Mesothelial cell of epicardium (in vitro differentiated cells): ENCODE measurements at regions not wholly inside any gene's neighbourhood (a gene's known extent, or its start where the extent isn't known, plus 50 kb on each side); places are given as distances from the start of the nearest gene placed in this dataset.

Experiments used
- DNase-seq, 2 experiments: peaks; one replicate each; pipeline ENCODE4 v3.0.0; 2021; ENCODE audit warnings: low spot score in 2 of 2; ENCODE audit not compliant: unreplicated experiment in 2 of 2
- H3K27ac Mint-ChIP-seq: 2 replicates; pipeline ENCODE4 v1.8.0; 2021; ENCODE audit warnings: mixed read lengths
- H3K27me3 Mint-ChIP-seq: 2 replicates; pipeline ENCODE4 v1.8.0; 2021; ENCODE audit warnings: low read depth, mixed read lengths
- H3K36me3 Mint-ChIP-seq: 2 replicates; pipeline ENCODE4 v1.8.0; 2021; ENCODE audit warnings: mixed read lengths
- H3K4me1 Mint-ChIP-seq: 2 replicates; pipeline ENCODE4 v1.8.0; 2021; ENCODE audit warnings: mixed read lengths
- H3K4me3 Mint-ChIP-seq: 2 replicates; pipeline ENCODE4 v1.8.0; 2021; ENCODE audit warnings: mild to moderate bottlenecking, moderate library complexity, mixed read lengths
- H3K9me3 Mint-ChIP-seq: 2 replicates; pipeline ENCODE4 v1.8.0; 2021; ENCODE audit warnings: mixed read lengths
- CTCF ChIP-seq: fragments of 200-600 bp; sonication (generic); IDR thresholded peaks from one replicate; pipeline ENCODE4 v1.5.0; 2021; ENCODE audit warnings: antibody characterized with exemption; ENCODE audit not compliant: unreplicated experiment

- Mint-ChIP-seq H3K4me3 (no peak overlapping the region), H3K9me3 (peaks cover 6% of the 10 kb centered on the region), H3K4me1 (peaks cover 6% of the 10 kb centered on the region), H3K27me3 (no peaks in the 10 kb centered on the region), H3K27ac (no peak overlapping the region), H3K36me3 (no peaks in the 10 kb centered on the region)
- DNase-seq = no peak
- TF ChIP-seq CTCF = no peak
Observed at GRCh38 chr10:25102147-25102822, 72.5 kb upstream of the GPR158 start.

GRCh38 chr10:25103703-25104102, 71.1 kb upstream of the GPR158 start:
- peaks cover 6% of the 10 kb centered on the region for H3K9me3 Mint-ChIP-seq
- no peak for TF ChIP-seq CTCF
- H3K27ac Mint-ChIP-seq = no peak overlapping the region
- DNase-seq = no peak
- peaks cover 6% of the 10 kb centered on the region for H3K4me1 Mint-ChIP-seq
- H3K36me3 Mint-ChIP-seq = no peaks in the 10 kb centered on the region
- H3K27me3 Mint-ChIP-seq = no peaks in the 10 kb centered on the region
- H3K4me3 Mint-ChIP-seq = no peak overlapping the region

- no peaks in the 10 kb centered on the region for H3K36me3 Mint-ChIP-seq
- DNase-seq = no peak
- H3K4me1 Mint-ChIP-seq = peaks cover 6% of the 10 kb centered on the region
- no peaks in the 10 kb centered on the region for H3K27me3 Mint-ChIP-seq
- H3K4me3 Mint-ChIP-seq = no peak overlapping the region
- no peak for TF ChIP-seq CTCF
- no peak overlapping the region for H3K27ac Mint-ChIP-seq
- peaks cover 1% of the 10 kb centered on the region for H3K9me3 Mint-ChIP-seq
Observed at GRCh38 chr10:25104441-25104840, 70.4 kb upstream of the GPR158 start.

- Mint-ChIP-seq H3K4me1 (peaks cover 6% of the 10 kb centered on the region), H3K27ac (no peak overlapping the region), H3K27me3 (no peaks in the 10 kb centered on the region), H3K36me3 (no peaks in the 10 kb centered on the region), H3K4me3 (no peak overlapping the region), H3K9me3 (no peaks in the 10 kb centered on the region)
- TF ChIP-seq CTCF = no peak
- no peak for DNase-seq
Observed at GRCh38 chr10:25105262-25105661, 69.5 kb upstream of the GPR158 start.

- Mint-ChIP-seq H3K4me3 (no peak overlapping the region), H3K4me1 (peaks cover 6% of the 10 kb centered on the region), H3K9me3 (no peaks in the 10 kb centered on the region), H3K36me3 (no peaks in the 10 kb centered on the region), H3K27ac (no peak overlapping the region), H3K27me3 (no peaks in the 10 kb centered on the region)
- no peak for TF ChIP-seq CTCF
- no peak for DNase-seq
Observed at GRCh38 chr10:25105743-25106260, 69.0 kb upstream of the GPR158 start.
